ENCODE measurements at regions not wholly inside any gene's neighbourhood (a gene's known extent, or its start where the extent isn't known, plus 50 kb on each side); places are given as distances from the start of the nearest gene placed in this dataset.

- TF ChIP-seq CTCF (IDR thresholded peaks at IDR 0.05; ENCODE audit: extremely low read depth in 1 of 2, insufficient read depth in 1 of 2, low read depth in 1 of 2, low read length in 2 of 2) = no peak
- no peak for TF ChIP-seq POLR2AphosphoS5 (IDR thresholded peaks at IDR 0.05; ENCODE audit: insufficient read depth, low read depth, low read length)
- no peak for TF ChIP-seq MAX (IDR thresholded peaks at IDR 0.05; ENCODE audit: insufficient read depth, insufficient read length)
- TF ChIP-seq MYC (IDR thresholded peaks at IDR 0.05; ENCODE audit: low read depth, low read length) = no peak
These were observed 59.3 kb upstream of the SLC4A10 start for GRCh38 chr2:161564906-161565305.
